K562 (cell line): ENCODE measurements at regions not wholly inside any gene's neighbourhood (a gene's known extent, or its start where the extent isn't known, plus 50 kb on each side); places are given as distances from the start of the nearest gene placed in this dataset.
A peak's percentile ranks its signal among the peaks of the same experiment; 100 is the strongest.

Experiments used
- ATAC-seq: fragments of 200-7000 bp; cut with Tn5 transposase; 3 replicates; pipeline ENCODE4 v1.9.1; 2020; ENCODE audit warnings: moderate library complexity
- BruUV-seq: library from RNA; stranded (reverse); fragments of 400-500 nt; replicated peaks from 2 replicates; lab custom pipeline; 2021; lab: Mats Ljungman, UMichigan
- CTCF ChIA-PET: fragments of 300-600 bp; formaldehyde crosslinking; extraction: SDS; loops from one replicate; lab custom pipeline; 2021; ENCODE audit warnings: low intra/inter-chr PET ratio; lab: Yijun Ruan, JAX
- POLR2A ChIA-PET: fragments of 300-600, 350-650 bp; sonication (Branson Sonifier 250); formaldehyde crosslinking; extraction: SDS; loops from one replicate; lab custom pipeline; 2021; ENCODE audit warnings: antibody characterized with exemption, inconsistent platforms; lab: Yijun Ruan, JAX
- DNase-seq, 4 experiments: peaks; one replicate each; pipeline versions ENCODE4 v3.0.0 to v3.0.0-alpha.2; 2011 to 2018; ENCODE audit warnings: low spot score in 3 of 4, mixed read lengths in 3 of 4; ENCODE audit errors: extremely low read depth in 1 of 4
- FAIRE-seq: peaks from 2 replicates; lab custom pipeline; 2011; peaks lifted over from hg19 to GRCh38; lab: Jason Lieb, UNC
- H2AFZ ChIP-seq: 2 replicates; pipeline ENCODE4 v1.6.0; 2011; ENCODE audit warnings: low read depth, low read length, control low read depth, inconsistent platforms
- H3K27ac ChIP-seq: fragments of 200-600 bp; 3 replicates; pipeline ENCODE4 v1.8.0; 2011; ENCODE audit warnings: low read depth, mild to moderate bottlenecking, control low read depth, inconsistent platforms, low read length, moderate library complexity, mixed read lengths; ENCODE audit errors: extremely low read depth
- H3K27me3 ChIP-seq, 2 experiments: fragments of 300-600 bp in 1 of 2; 2 replicates in 1 of 2; 3 replicates in 1 of 2; pipeline versions ENCODE4 v1.6.0 to v1.8.0; 2011; ENCODE audit warnings: inconsistent platforms in 2 of 2, low read length in 2 of 2, mild to moderate bottlenecking in 1 of 2, mixed read lengths in 1 of 2, moderate library complexity in 1 of 2; ENCODE audit not compliant: control insufficient read depth in 2 of 2, insufficient read depth in 2 of 2
- H3K36me3 ChIP-seq: fragments of 300-600 bp; 3 replicates; pipeline ENCODE4 v1.8.0; 2011; ENCODE audit warnings: mild to moderate bottlenecking, low read length, inconsistent platforms; ENCODE audit not compliant: control insufficient read depth, insufficient read depth
- H3K4me1 ChIP-seq, 2 experiments: fragments of 200-600 bp in 1 of 2; replicated peaks in 1 of 2; 2 replicates in 1 of 2; 3 replicates in 1 of 2; pipeline versions ENCODE4 v1.5.1 to v1.8.0; 2011; ENCODE audit warnings: inconsistent platforms in 2 of 2, low read length in 2 of 2, mild to moderate bottlenecking in 1 of 2, mixed read lengths in 1 of 2, moderate library complexity in 1 of 2; ENCODE audit not compliant: control insufficient read depth in 2 of 2, insufficient read depth in 2 of 2
- H3K4me2 ChIP-seq: 2 replicates; pipeline ENCODE4 v1.6.1; 2011; ENCODE audit warnings: low read length, control low read depth, inconsistent platforms, mixed read lengths; ENCODE audit not compliant: insufficient read depth
- H3K4me3 ChIP-seq: fragments of 200-600 bp; sonication (generic), shearing (Covaris generic); 2 replicates; pipeline ENCODE4 v1.5.1; 2016; ENCODE audit warnings: control low read depth, inconsistent platforms
- H3K79me2 ChIP-seq: fragments of 200-600 bp; 3 replicates; pipeline ENCODE4 v1.8.0; 2011; ENCODE audit warnings: low read length, inconsistent platforms; ENCODE audit not compliant: control insufficient read depth, insufficient read depth
- H3K9ac ChIP-seq, 2 experiments: 2 replicates each; pipeline versions ENCODE4 v1.6.0 to v1.6.1; 2011; ENCODE audit warnings: low read depth in 2 of 2, low read length in 2 of 2, control low read depth in 1 of 2, inconsistent platforms in 1 of 2, mild to moderate bottlenecking in 1 of 2, mixed read lengths in 1 of 2; ENCODE audit not compliant: insufficient read depth in 1 of 2
- H3K9me1 ChIP-seq: one replicate; pipeline ENCODE4 v1.6.0; 2011; ENCODE audit warnings: inconsistent platforms, mild to moderate bottlenecking, low read length, moderate library complexity; ENCODE audit not compliant: control insufficient read depth, insufficient read depth
- H3K9me3 ChIP-seq: replicated peaks from 2 replicates; pipeline ENCODE4 v1.5.1; 2011; ENCODE audit warnings: low read depth, low read length, inconsistent platforms; ENCODE audit not compliant: control insufficient read depth, insufficient read depth
- H4K20me1 ChIP-seq: replicated peaks from 2 replicates; pipeline ENCODE4 v1.6.1; 2011; ENCODE audit warnings: low read length, inconsistent platforms, mixed read lengths; ENCODE audit not compliant: control insufficient read depth, insufficient read depth
- CEBPZ ChIP-seq: fragments of 150-350 bp; IDR thresholded peaks from 2 replicates; pipeline ENCODE4 v1.6.1; 2014; ENCODE audit warnings: low read depth, mild to moderate bottlenecking, low read length, borderline replicate concordance
- ETV5 ChIP-seq: sonication (generic); formaldehyde crosslinking; IDR thresholded peaks from 2 replicates; pipeline ENCODE4 v1.4.0; 2020; ENCODE audit warnings: low read depth, mild to moderate bottlenecking, missing genetic modification reagents
- RAD21 ChIP-seq, 2 experiments: fragments of 250-450 bp in 1 of 2; fragments of 450-650 bp in 1 of 2; sonication (Bioruptor Pico) in 1 of 2; formaldehyde crosslinking in 1 of 2; IDR thresholded peaks in 1 of 2; conservative IDR thresholded peaks in 1 of 2; 2 replicates each; pipeline versions ENCODE4 v1.4.0 to v1.8.0; 2020 to 2022; ENCODE audit warnings: mild to moderate bottlenecking in 2 of 2, moderate library complexity in 1 of 2
- ZNF449 ChIP-seq: fragments of 250-450 bp; sonication (Bioruptor Pico); IDR thresholded peaks from 2 replicates; pipeline ENCODE4 v1.8.0; 2022; ENCODE audit warnings: moderate library complexity, mild to moderate bottlenecking, inconsistent platforms
- WGBS: fragments of 100-300 bp; shearing (Covaris generic); methylation state at CpG from one replicate; pipeline ENCODE4 v1.1.6; 2016; ENCODE audit warnings: low coverage, mixed read lengths; ENCODE audit not compliant: insufficient coverage; ENCODE audit errors: missing lambda C conversion rate; 5-methylcytosine and 5-hydroxymethylcytosine counted together
- in situ Hi-C: fragments of 300-500 bp; cut with MboI; formaldehyde crosslinking; loops from 4 replicates; pipeline ENCODE4 v1.15.0; 2018; ENCODE audit warnings: inconsistent platforms, mixed read lengths
- intact Hi-C: fragments of 100-400 bp; cut with micrococcal nuclease; formaldehyde crosslinking; loops from 2 replicates; pipeline ENCODE4 v1.14.2; 2022

- no peak overlapping the region for H2AFZ ChIP-seq
- no peaks in the 10 kb centered on the region for H3K9me1 ChIP-seq
- no peak for TF ChIP-seq ZNF449 (CRISPR knock-in tag)
- no peak for TF ChIP-seq ETV5
- TF ChIP-seq CEBPZ = no peak
- TF ChIP-seq RAD21 (CRISPR knock-in tag; conservative IDR thresholded peaks at IDR 0.05 in 1 of 2, IDR thresholded peaks at IDR 0.05 in 1 of 2) = peak in 1 of 2 experiments; percentile 38; a peak in 2 of 4 replicates
- CTCF ChIA-PET = no interaction called here
- intact Hi-C loops = loop anchor here (2.0 kb wide), 1 partner anchor 142 kb away; no protein-coding TSS in a partner anchor
- peak; percentile 63 for ATAC-seq
- no peak overlapping the region for H3K4me2 ChIP-seq
- DNase-seq = no peak
- no TSS peak for BruUV-seq
- in situ Hi-C loops = no loop called here
- POLR2A ChIA-PET = interaction anchor here (0.6 kb wide), 1 partner anchor 19 kb away, joined by 3 read pairs; no protein-coding TSS in a partner anchor
- H3K79me2 ChIP-seq = no peaks in the 10 kb centered on the region
- no peaks in the 10 kb centered on the region for H4K20me1 ChIP-seq
- H3K27ac ChIP-seq = no peak overlapping the region
- H3K36me3 ChIP-seq = no peaks in the 10 kb centered on the region
- H3K4me3 ChIP-seq = no peak overlapping the region
- no peaks in the 10 kb centered on the region for H3K4me1 ChIP-seq
- no peaks in the 10 kb centered on the region for H3K9me3 ChIP-seq
- no peaks in the 10 kb centered on the region for H3K27me3 ChIP-seq
- 8% methylated on average over 5 of the region's 5 CpGs for WGBS
- H3K9ac ChIP-seq = no peak overlapping the region
- no peak for FAIRE-seq
Measured at GRCh38 chr2:157052685-157053224, 204.8 kb upstream of the GALNT5 start.
